Erythroblast (primary cell): ENCODE measurements at regions not wholly inside any gene's neighbourhood (a gene's known extent, or its start where the extent isn't known, plus 50 kb on each side); places are given as distances from the start of the nearest gene placed in this dataset.

Experiments
- GATA1 ChIP-seq: IDR thresholded peaks from 2 replicates; pipeline ENCODE4 v1.6.1; 2011; ENCODE audit warnings: low read depth, mild to moderate bottlenecking, control low read depth, low read length, moderate library complexity
- POLR2A ChIP-seq: IDR thresholded peaks from 2 replicates; pipeline ENCODE4 v1.6.1; 2011; ENCODE audit warnings: mild to moderate bottlenecking, low read length

DNA sequence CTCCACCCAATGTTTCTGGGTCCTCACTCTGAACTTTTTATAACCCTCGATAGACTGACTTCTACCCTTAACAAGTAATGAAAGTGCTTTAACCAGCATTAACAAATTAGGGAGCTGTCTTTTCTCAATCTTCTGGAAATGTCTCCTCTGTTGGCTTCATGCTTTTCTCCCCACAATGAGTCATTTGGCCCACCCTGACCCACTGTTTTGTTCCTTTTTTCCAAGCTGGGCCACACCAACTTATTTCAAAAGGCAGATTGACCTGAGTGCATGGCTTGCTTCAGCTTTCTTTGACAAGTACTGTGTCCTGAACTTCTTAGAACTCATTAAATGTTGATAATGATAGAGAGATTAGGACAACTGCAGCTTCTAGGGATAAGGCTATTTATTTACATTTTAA, 199.6 kb upstream of the SEMA6D start:
- TF ChIP-seq POLR2A (no peak), GATA1 (no peak)
